ENCODE measurements at regions not wholly inside any gene's neighbourhood (a gene's known extent, or its start where the extent isn't known, plus 50 kb on each side); places are given as distances from the start of the nearest gene placed in this dataset.

DNA sequence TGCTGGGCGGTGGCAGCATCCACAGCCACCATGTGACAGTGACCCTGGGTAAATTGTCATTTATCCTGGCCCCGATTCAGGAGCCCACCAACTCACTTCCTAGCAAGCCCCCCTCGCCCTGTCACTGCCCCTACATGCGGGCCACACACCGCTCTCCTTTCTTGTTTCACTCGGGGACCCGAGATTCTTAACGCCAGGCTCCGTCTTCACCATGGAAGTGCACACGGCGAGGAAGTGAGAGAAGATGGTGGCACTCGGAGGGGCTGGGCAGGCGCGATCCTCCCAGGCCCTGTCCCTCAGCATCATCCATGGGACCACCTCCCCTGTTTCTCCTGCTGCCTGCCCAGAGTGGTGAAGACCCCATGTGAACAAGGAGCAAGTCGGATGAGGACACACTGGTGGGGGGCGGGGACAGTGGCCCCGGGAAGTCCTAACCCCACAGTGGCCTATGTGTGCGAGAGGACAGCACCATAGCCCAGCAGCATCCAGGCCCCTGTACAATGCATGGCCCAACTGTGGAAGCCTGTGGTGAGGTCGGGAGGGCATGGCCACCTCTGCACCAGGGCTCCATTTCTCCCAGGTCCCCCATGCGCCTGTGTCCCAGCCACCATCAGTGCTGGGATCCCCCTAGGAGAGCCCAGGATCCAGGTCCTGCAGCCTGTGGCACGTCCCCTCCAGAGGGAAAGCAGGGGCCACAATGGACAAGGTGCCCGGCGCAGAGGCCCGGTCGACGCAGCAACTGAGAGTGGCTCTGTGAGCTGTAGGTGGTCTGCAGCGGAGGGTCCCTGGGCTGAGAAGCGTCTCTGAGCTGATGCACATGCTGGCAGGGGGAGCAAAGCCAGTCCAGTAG lies 262.8 kb downstream of the BRD1 start:
- no peak for DNase-seq

- no peak for DNase-seq
Measured at GRCh38 chr22:49564054-49564453, 263.6 kb downstream of the BRD1 start.

GRCh38 chr22:49562685-49563249 lies 264.9 kb downstream of the BRD1 start:
- DNase-seq: no peak

- no peak for DNase-seq
Measured at GRCh38 chr22:49561976-49562375, 265.7 kb downstream of the BRD1 start.

DNA sequence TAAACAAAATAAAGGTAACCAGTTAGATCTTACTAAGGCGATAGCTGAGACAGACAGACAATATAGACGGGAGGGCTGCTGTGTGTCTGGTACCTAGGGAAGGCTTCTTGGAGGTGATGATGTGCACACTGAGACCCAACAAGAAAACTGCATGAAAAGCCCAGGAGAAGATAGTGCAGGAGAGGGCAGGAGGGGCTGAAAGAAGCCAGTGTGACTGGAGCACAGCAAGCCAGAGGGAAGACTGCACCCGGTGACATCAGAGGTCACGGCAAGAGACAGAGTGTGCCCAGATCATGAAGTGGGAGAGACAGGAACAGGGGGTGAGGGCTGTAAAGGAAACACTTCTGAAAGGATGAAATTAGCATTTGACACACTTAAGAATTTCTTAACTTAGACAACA lies 266.3 kb downstream of the BRD1 start:
- no peak for DNase-seq

- no peak for DNase-seq
Measured at GRCh38 chr22:49555526-49555925, 272.1 kb downstream of the BRD1 start.

DNA sequence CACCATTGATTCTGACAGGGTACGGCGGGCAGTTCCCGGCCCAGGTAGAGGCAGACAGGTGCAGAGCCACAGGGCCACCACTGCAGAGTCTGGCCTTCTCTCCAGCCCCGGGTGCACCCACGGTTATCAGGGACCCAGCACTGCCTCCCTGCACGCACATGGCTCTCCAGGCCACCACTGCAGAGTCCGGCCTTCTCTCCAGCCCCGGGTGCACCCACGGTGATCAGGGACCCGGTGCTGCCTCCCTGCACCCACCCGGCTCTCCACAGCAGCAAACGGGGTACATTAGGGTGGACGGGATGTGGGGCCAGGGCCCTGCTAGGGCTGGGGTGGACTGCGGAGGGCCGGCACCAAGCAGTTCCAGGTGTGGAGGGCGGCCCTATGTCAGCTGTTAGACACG lies 272.9 kb downstream of the BRD1 start:
- no peak for DNase-seq

DNA sequence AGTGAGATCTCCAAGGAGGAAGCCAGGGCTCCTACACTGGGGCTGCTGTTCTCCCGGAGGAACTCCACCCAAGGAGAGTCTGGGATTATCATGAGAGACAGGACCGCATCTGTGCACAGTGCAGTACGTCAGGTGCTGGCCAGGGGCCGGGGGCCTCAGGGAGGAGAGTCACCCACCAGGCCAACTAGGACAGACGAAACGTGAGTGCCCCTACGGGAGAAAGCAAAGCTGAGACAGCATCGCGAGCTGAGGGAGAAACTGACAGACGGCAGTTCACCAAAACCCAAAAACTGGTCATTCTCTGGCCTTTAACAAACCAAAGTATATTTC lies 273.4 kb downstream of the BRD1 start:
- no peak for DNase-seq

DNA sequence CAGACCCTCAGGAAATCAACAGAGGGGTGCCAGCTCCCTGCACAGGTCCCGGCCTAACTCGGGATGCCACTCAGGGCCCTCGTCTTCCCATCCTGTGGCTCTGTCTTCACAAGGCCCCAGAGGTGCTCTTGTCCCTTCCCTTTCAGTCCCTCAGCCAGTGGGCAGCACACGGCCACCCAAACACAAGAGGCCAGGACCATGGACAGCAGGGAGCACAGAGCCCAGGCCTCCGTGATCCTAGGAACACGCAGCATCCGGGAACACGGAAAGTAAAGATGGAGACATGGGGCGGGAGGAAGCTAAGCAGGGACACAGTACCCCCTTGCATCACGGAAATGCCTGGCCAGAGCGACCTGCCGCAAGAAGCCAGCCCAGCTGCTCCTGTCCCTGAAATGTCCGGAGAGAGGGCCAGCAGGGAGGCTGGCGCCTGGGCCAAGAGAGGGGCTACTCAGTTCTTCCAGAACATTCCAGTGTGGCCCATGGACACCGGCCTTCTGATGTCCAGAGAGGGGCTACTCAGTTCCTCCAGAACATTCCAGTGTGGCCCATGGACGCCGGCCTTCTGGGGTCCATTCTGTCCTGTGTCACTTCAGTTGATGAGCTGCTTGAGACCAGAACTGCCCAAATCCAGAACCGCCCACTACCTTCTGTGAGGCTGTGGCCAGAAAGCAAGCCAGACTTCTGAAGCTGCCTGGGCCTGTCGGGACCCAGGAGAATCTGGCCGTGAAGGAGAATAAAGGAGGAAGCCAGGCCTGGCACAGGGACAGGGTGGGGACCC lies 274.0 kb downstream of the BRD1 start:
- no peak for DNase-seq

DNA sequence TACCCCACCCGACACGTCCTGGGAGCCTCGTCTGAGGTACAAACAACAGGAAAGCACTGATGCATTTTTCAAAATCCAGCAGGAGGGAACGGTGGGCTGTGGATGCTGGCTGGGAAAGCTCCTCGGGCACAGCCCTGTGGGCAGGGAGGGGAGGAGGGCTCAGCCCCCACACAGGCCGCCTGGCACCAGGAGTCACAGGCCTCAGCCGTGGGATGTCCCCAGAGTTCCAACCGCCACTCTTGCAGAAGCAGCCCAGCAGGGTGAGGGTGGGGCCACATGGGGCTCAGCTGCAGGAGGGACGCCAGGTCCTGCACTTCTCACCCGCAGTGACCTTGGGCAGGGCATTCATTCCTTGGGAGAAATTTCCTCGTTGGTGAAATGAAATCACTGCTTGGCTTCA lies 274.6 kb downstream of the BRD1 start:
- no peak for DNase-seq

DNA sequence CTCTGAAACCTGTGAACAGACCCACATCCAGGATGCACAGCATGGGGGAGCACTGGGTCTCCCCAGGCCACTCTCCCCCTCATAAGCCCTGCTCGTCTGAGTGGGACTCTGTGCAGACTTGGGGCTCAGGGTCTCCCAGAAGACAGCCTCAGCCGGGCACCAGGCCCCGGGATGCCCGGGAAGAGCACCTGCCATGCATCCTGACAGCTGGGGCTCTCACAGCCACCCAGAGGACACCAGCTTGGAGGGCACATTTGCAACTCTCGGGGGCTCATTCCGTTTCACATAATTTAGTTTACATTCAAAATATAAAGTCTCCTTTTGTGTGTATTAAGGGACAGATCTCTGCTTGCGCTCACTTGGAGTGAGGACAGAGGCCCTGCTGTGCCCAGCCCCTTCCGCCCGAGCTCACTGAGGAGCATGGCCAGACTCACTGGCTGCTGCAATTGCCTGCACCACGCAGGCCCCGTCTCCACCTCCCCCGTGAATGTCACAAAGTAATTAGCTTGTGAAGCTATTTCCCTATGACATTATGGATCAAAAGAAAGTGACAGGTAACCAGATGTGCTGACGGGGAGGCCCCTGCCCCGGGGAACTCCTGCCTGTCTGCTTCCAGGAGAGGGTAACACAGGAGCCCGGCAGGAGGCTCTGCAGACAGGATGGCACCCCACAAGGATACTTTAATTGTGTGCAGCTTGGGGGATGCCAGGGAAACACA lies 275.6 kb downstream of the BRD1 start:
- DNase-seq: no peak

GRCh38 chr22:49551446-49551845 lies 276.2 kb downstream of the BRD1 start:
- no peak for DNase-seq

DNA sequence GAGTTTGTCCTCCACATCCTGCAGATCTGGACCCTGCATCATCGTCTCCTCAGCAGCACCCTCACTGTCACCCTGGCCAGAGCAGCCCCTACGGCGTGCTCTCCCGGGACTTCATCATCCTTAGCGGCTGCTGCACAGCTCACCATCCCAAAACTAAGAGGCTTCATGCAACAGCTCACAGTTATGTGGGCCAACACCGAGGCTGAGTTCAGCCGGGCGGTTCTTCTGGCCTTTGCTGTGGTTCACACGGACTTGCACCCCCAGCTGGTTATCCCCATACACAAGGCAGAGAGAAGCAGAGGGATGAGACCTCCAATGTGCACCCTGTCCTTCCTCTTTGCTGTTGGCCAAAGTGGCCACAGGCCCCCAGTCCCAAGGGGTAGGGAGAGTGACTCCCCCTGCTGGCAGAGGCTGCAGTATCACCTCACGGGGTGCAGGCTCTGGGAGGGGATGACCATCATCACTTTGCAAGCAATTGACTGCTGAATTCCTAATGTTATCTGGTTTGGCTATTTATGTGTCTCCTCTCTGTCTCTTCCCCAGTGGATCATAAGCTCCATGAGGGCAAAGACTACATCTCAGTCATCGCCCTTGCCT lies 276.8 kb downstream of the BRD1 start:
- DNase-seq: no peak

- no peak for DNase-seq
Measured at GRCh38 chr22:49550141-49550430, 277.6 kb downstream of the BRD1 start.

GRCh38 chr22:49549256-49550140 lies 278.2 kb downstream of the BRD1 start:
- no peak for DNase-seq

- no peak for DNase-seq
Measured at GRCh38 chr22:49548356-49549202, 279.1 kb downstream of the BRD1 start.

- DNase-seq: no peak
Measured at GRCh38 chr22:49547751-49548239, 279.9 kb downstream of the BRD1 start.

GRCh38 chr22:49546811-49547585 lies 280.7 kb downstream of the BRD1 start:
- DNase-seq: no peak

- no peak for DNase-seq
Measured at GRCh38 chr22:49545606-49546005, 282.1 kb downstream of the BRD1 start.

GRCh38 chr22:49544286-49544685 lies 283.4 kb downstream of the BRD1 start:
- no peak for DNase-seq
